Trophoblast cell (in vitro differentiated cells and primary cell): ENCODE measurements at regions not wholly inside any gene's neighbourhood (a gene's known extent, or its start where the extent isn't known, plus 50 kb on each side); places are given as distances from the start of the nearest gene placed in this dataset.
"Not testable (repeated sequence)": the region's sequence is repeated elsewhere in the genome, so short reads cannot be mapped to it uniquely, and the experiment has no call there.

Source experiments
- DNase-seq, 2 donors: peaks; one replicate each; pipeline ENCODE4 v3.0.0-alpha.2; 2016
- H2AFZ ChIP-seq: 2 replicates; pipeline ENCODE4 v1.6.1; 2013; ENCODE audit warnings: low read length, moderate library complexity, mild to moderate bottlenecking; ENCODE audit not compliant: insufficient read depth, poor library complexity
- H2AK5ac ChIP-seq: 2 replicates; pipeline ENCODE4 v1.6.1; 2013; ENCODE audit warnings: mild to moderate bottlenecking, low read length
- H2BK120ac ChIP-seq: 2 replicates; pipeline ENCODE4 v1.6.1; 2013; ENCODE audit warnings: low read length, mild to moderate bottlenecking, moderate library complexity; ENCODE audit not compliant: insufficient read depth, poor library complexity
- H2BK12ac ChIP-seq: 2 replicates; pipeline ENCODE4 v1.6.1; 2013; ENCODE audit warnings: mild to moderate bottlenecking, low read length, moderate library complexity
- H2BK5ac ChIP-seq: 2 replicates; pipeline ENCODE4 v1.6.1; 2013; ENCODE audit warnings: low read length, low read depth, moderate library complexity, mild to moderate bottlenecking; ENCODE audit not compliant: poor library complexity
- H3K14ac ChIP-seq: 2 replicates; pipeline ENCODE4 v1.6.1; 2013; ENCODE audit warnings: mild to moderate bottlenecking, low read length
- H3K18ac ChIP-seq: 2 replicates; pipeline ENCODE4 v1.6.1; 2013; ENCODE audit warnings: mild to moderate bottlenecking, low read length
- H3K23ac ChIP-seq: 2 replicates; pipeline ENCODE4 v1.6.1; 2013; ENCODE audit warnings: low read length
- H3K27ac ChIP-seq: 2 replicates; pipeline ENCODE4 v1.5.1; 2013; ENCODE audit warnings: low read depth, mild to moderate bottlenecking, inconsistent platforms, low read length, moderate library complexity
- H3K27me3 ChIP-seq: 2 replicates; pipeline ENCODE4 v1.6.1; 2013; ENCODE audit warnings: inconsistent platforms, mild to moderate bottlenecking, low read length, moderate library complexity; ENCODE audit not compliant: insufficient read depth
- H3K36me3 ChIP-seq, 2 experiments: 1 replicate in 1 of 2; 2 replicates in 1 of 2; pipeline ENCODE4 v1.6.1; 2013; ENCODE audit warnings: low read length in 2 of 2, mild to moderate bottlenecking in 2 of 2, moderate library complexity in 1 of 2; ENCODE audit not compliant: insufficient read depth in 2 of 2, control insufficient read depth in 1 of 2
- H3K4ac ChIP-seq: 2 replicates; pipeline ENCODE4 v1.6.1; 2013; ENCODE audit warnings: low read depth, mild to moderate bottlenecking, low read length, moderate library complexity
- H3K4me1 ChIP-seq, 2 experiments: 1 replicate in 1 of 2; 2 replicates in 1 of 2; pipeline ENCODE4 v1.6.1; 2013; ENCODE audit warnings: low read length in 2 of 2, mild to moderate bottlenecking in 2 of 2, moderate library complexity in 1 of 2; ENCODE audit not compliant: insufficient read depth in 2 of 2, control insufficient read depth in 1 of 2
- H3K4me2 ChIP-seq: 2 replicates; pipeline ENCODE4 v1.6.1; 2013; ENCODE audit warnings: inconsistent platforms, mild to moderate bottlenecking, low read length, moderate library complexity
- H3K4me3 ChIP-seq: 2 replicates; pipeline ENCODE4 v1.5.1; 2013; ENCODE audit warnings: mild to moderate bottlenecking, low read depth, low read length, inconsistent platforms
- H3K79me1 ChIP-seq: one replicate; pipeline ENCODE4 v1.6.1; 2013; ENCODE audit warnings: low read length
- H3K79me2 ChIP-seq: 2 replicates; pipeline ENCODE4 v1.6.1; 2013; ENCODE audit warnings: low read length, mild to moderate bottlenecking; ENCODE audit not compliant: control insufficient read depth, insufficient read depth, poor library complexity
- H3K9ac ChIP-seq: 2 replicates; pipeline ENCODE4 v1.6.1; 2013; ENCODE audit warnings: mild to moderate bottlenecking, low read length
- H3K9me3 ChIP-seq: 2 replicates; pipeline ENCODE4 v1.6.1; 2013; ENCODE audit warnings: low read depth, mild to moderate bottlenecking, control low read depth, inconsistent platforms, low read length; ENCODE audit not compliant: insufficient read depth
- H4K12ac ChIP-seq: 2 replicates; pipeline ENCODE4 v1.6.1; 2013; ENCODE audit warnings: low read depth, mild to moderate bottlenecking, low read length, moderate library complexity
- H4K8ac ChIP-seq: 2 replicates; pipeline ENCODE4 v1.6.1; 2013; ENCODE audit warnings: low read depth, mild to moderate bottlenecking, low read length, moderate library complexity
- H4K91ac ChIP-seq: one replicate; pipeline ENCODE4 v1.6.1; 2013; ENCODE audit warnings: low read depth, mild to moderate bottlenecking, low read length, moderate library complexity
- WGBS: extraction: QIAGEN DNeasy Blood & Tissue Kit; methylation state at CpG from one replicate; pipeline ENCODE4 v1.1.7; 2013; ENCODE audit warnings: missing lambda C conversion rate; ENCODE audit not compliant: insufficient read length, insufficient coverage; ENCODE audit errors: extremely low coverage; 5-methylcytosine and 5-hydroxymethylcytosine counted together

- not testable (repeated sequence) for H3K9me3 ChIP-seq, H3K79me1 ChIP-seq, H4K12ac ChIP-seq, H3K14ac ChIP-seq, H2BK5ac ChIP-seq, H3K27ac ChIP-seq, DNase-seq, H3K4ac ChIP-seq, H2BK12ac ChIP-seq, H2BK120ac ChIP-seq, H3K18ac ChIP-seq, H3K27me3 ChIP-seq, H3K36me3 ChIP-seq, H3K23ac ChIP-seq, H3K4me1 ChIP-seq, H4K91ac ChIP-seq, H2AFZ ChIP-seq, H2AK5ac ChIP-seq, H4K8ac ChIP-seq, H3K9ac ChIP-seq, H3K4me2 ChIP-seq, H3K4me3 ChIP-seq, H3K79me2 ChIP-seq
- no CpG with 5 or more reads among the region's 4 CpGs for WGBS
Measured at GRCh38 chr1:173352635-173353034, 124.5 kb upstream of the PRDX6 start.

GRCh38 chr1:173353350-173353749 lies 123.8 kb upstream of the PRDX6 start:
- H3K27ac ChIP-seq = no peak overlapping the region

GRCh38 chr1:173354937-173355280 lies 122.2 kb upstream of the PRDX6 start:
- Histone ChIP-seq H4K8ac (no peak overlapping the region), H3K36me3 (peaks cover 0 to 2% of the 10 kb centered on the region in 2 experiments), H2AFZ (no peak overlapping the region), H3K4ac (no peak overlapping the region), H2BK120ac (no peak overlapping the region), H3K14ac (no peak overlapping the region), H3K79me1 (no peaks in the 10 kb centered on the region), H4K12ac (no peak overlapping the region), H3K23ac (no peak overlapping the region), H3K18ac (no peak overlapping the region), H3K4me3 (no peak overlapping the region), H3K4me1 (no peaks in the 10 kb centered on the region), H3K9me3 (peaks cover 3% of the 10 kb centered on the region), H4K91ac (no peak overlapping the region), H3K27ac (no peak overlapping the region), H3K79me2 (no peaks in the 10 kb centered on the region), H2BK5ac (no peak overlapping the region), H3K9ac (no peak overlapping the region), H3K27me3 (no peaks in the 10 kb centered on the region), H2AK5ac (no peak overlapping the region), H2BK12ac (no peak overlapping the region), H3K4me2 (no peak overlapping the region)
- no CpG with 5 or more reads among the region's 3 CpGs for WGBS
- peak; percentile 7 to 14 for DNase-seq

More at GRCh38 chr1:173353350-173353749, 123.8 kb upstream of the PRDX6 start:
- H3K27me3 ChIP-seq = no peaks in the 10 kb centered on the region
- H4K12ac ChIP-seq = no peak overlapping the region
- H3K79me1 ChIP-seq = no peaks in the 10 kb centered on the region
- peaks cover 0 to 2% of the 10 kb centered on the region in 2 experiments for H3K36me3 ChIP-seq
- H2AK5ac ChIP-seq = no peak overlapping the region
- H3K18ac ChIP-seq = no peak overlapping the region
- H3K4me3 ChIP-seq = no peak overlapping the region
- H3K79me2 ChIP-seq = no peaks in the 10 kb centered on the region
- H2BK12ac ChIP-seq = no peak overlapping the region
- DNase-seq = no peak
- H2BK5ac ChIP-seq = no peak overlapping the region
- H2BK120ac ChIP-seq = no peak overlapping the region
- no CpG with 5 or more reads among the region's 4 CpGs for WGBS
- no peak overlapping the region for H3K4ac ChIP-seq
- no peaks in the 10 kb centered on the region for H3K4me1 ChIP-seq
- H3K14ac ChIP-seq = no peak overlapping the region
- no peak overlapping the region for H3K9ac ChIP-seq
- H3K4me2 ChIP-seq = no peak overlapping the region
- no peak overlapping the region for H2AFZ ChIP-seq
- no peak overlapping the region for H3K23ac ChIP-seq
- no peak overlapping the region for H4K8ac ChIP-seq
- H4K91ac ChIP-seq = no peak overlapping the region
- peaks cover 3% of the 10 kb centered on the region for H3K9me3 ChIP-seq

GRCh38 chr1:173355281-173356031 lies 121.7 kb upstream of the PRDX6 start:
- Histone ChIP-seq H4K8ac (no peak overlapping the region), H3K18ac (no peak overlapping the region), H3K14ac (no peak overlapping the region), H2BK12ac (no peak overlapping the region), H3K79me2 (no peaks in the 10 kb centered on the region), H3K9me3 (peaks cover 3% of the 10 kb centered on the region), H3K27ac (no peak overlapping the region), H3K4ac (no peak overlapping the region), H2BK5ac (no peak overlapping the region), H2AFZ (no peak overlapping the region), H3K4me2 (no peak overlapping the region), H4K12ac (no peak overlapping the region), H3K9ac (no peak overlapping the region), H2BK120ac (no peak overlapping the region), H3K4me1 (no peaks in the 10 kb centered on the region), H3K79me1 (no peaks in the 10 kb centered on the region), H4K91ac (no peak overlapping the region), H3K36me3 (peaks cover 0 to 2% of the 10 kb centered on the region in 2 experiments), H3K27me3 (no peaks in the 10 kb centered on the region), H3K4me3 (no peak overlapping the region), H2AK5ac (no peak overlapping the region), H3K23ac (no peak overlapping the region)
- DNase-seq = no peak
- no CpG with 5 or more reads among the region's 5 CpGs for WGBS
